EL (cell line): ENCODE measurements at regions not wholly inside any gene's neighbourhood (a gene's known extent, or its start where the extent isn't known, plus 50 kb on each side); places are given as distances from the start of the nearest gene placed in this dataset.
"Not testable (repeated sequence)": the region's sequence is repeated elsewhere in the genome, so short reads cannot be mapped to it uniquely, and the experiment has no call there.

Source experiments
- DNase-seq: peaks from one replicate; pipeline ENCODE4 v3.0.0-alpha.2; 2016

DNA sequence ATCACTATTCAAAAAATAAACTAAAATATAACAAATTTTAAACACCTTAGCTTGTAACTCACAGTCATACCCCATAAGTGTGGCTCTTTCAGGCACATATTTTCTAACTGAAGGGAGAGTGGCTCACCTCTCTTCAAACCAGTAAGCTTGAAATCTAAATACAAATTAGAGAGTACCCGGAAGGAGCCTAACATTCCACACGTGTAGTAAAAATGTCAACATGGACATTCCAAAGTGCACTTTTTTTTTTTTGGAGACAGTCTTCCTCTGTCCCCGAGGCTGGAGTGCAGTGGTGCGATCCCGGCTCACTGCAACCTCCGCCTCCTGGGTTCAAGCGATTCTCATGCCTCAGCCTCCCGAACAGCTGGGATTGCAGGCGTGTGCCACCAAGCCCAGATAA, 275.6 kb upstream of the ADGRL2 start:
- no peak for DNase-seq

DNA sequence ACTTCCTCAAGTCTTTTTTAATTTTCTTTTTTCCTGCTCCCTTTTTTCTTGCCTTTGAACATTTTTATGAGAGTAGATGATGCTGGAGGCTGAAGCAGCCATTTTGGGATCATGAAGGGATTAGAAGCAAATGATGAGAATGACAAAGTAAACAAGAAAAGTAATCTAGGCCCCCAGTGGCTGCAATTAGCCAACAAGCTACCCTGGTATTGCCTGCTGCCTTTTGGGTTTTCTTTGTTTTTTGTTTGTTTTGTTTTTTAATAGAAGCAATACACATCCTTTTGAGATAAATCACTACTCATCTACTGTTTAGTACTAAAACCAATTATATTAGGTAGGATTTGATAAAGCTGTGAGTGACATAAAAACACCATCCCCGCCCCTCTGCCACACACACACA, 280.7 kb upstream of the ADGRL2 start:
- no peak for DNase-seq

DNA sequence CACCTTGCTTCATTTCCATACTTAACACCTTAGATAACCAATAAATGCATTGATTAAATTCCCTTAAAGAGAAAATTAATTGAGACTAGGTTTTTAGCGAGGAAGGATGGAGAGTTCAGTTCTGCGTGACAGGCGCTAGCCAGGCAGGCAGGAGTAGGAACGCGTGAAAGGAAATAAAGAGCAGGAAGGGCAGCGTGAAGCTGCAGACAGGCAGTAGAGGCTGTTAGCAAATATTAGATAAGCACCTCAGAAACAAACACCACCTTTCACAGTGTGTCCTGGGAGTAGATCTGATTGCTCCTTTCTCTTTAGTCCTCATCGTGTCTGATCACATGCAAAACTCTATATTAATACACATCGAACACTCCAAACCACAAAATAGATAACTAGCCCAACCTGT, 282.7 kb upstream of the ADGRL2 start:
- no peak for DNase-seq

DNA sequence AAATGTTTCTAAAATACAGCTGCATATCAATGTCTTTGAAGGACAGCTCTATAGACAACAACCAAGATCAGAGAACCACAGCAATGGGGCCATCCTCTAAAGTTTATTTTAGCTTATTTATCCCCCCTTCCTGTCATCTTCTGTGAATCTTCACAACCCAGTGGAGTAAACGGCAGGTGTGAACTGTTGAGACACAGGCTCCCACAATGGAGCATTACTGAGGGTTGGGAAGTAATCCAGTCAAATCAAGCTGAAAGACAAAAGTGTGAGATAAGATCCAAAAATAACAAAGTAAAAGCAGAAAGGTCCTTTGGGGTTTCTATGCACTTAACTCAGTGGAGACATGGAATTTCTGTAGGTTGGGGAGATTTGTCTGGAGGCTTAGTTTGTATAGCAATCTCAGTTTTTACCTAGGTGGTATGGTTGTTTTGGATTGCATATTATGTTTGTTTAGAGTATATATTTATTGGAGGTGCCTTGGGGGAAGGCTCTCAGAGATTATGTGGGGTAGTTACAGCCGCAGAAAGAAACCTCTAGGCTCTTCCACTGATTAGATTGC, 286.9 kb upstream of the ADGRL2 start:
- DNase-seq, result no peak

DNA sequence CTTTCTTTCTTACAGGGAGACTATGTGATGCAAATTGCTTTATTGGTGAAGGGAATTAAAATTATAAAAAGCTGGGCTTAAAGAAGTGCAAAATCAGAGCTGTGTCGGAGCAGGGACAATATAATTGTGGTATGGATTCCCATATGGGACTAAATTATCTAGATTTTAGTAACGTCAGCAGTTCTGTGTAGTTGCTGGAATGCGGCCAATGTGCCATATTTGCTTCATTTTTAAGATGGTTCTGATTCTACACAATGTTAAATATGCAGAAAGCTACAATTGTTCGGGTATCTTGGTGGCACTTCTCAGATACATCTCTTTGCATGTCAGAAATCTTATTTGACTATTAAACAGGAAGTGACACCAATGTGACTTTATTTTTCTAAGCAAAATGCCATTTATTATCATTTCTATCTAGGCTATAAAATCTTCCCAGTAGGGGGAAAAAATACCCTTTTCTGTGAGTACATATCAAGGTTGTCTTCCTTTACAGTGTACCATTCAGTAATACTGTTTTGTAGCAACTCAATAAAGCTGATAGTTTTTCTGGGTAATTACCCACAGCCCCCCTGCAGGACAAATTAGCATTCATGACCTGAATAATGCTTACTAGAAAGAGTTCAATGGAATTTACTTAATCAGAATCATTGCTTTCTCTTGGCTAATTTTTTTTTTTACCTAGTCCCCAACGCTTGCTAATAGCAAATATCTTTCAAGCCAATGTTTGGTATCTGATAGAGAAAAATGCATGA, 288.3 kb upstream of the ADGRL2 start:
- no peak for DNase-seq

DNA sequence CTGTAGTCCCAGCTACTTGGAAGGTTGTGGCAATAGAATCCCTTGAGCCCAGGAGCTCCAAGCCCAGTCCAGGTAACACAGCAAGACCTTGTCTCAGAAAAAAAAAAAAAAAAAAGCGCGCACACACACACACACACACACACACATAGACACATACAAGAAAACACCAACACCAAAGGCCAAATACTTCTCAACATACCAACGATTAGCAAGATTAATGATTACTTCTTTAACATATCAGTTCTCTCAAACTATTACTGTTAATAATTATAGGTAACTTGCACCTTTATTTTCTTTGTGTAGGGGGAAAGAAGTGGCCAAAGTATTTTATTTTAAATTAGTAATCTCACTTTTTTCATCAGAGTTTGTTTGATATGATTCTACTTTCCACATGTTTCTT, 289.5 kb upstream of the ADGRL2 start:
- no peak for DNase-seq

DNA sequence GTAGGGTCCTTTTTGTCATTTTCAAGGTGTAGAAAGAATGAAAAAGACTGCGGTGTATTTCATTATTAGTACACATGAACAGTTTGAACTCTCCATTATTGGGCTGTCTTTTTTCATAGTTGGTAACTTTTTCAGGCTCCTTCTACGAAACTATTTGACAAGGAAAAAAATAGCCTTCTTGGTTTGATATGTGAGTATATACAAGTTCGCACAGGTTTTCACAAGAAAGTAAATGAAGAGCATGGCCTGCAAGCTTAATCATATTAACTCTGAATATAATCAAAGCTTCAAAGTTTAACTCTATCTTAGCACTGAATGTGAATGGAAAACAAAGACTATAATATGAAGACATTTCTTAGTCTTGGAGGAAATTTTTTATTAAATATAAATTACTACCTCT, 290.0 kb upstream of the ADGRL2 start:
- no peak for DNase-seq

DNA sequence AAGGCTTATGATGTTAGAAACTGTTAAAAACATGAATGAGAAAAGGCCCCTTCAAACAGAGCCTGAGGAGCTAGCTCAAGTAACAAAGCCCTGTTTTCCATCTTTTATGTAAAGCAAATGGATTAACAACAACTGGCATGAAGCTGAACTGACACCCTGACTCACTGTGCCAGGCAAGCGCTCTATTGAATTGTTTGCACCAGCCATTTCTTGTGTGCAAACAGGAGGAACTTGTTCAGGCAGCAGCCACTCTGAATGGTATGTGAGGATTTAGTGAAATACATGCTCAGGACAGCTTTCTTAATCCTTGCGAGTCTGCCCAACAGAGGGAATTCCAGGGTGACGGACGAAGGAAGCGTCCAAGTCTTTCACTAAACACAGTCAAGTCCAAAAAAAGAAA, 291.1 kb upstream of the ADGRL2 start:
- DNase-seq, result no peak

DNA sequence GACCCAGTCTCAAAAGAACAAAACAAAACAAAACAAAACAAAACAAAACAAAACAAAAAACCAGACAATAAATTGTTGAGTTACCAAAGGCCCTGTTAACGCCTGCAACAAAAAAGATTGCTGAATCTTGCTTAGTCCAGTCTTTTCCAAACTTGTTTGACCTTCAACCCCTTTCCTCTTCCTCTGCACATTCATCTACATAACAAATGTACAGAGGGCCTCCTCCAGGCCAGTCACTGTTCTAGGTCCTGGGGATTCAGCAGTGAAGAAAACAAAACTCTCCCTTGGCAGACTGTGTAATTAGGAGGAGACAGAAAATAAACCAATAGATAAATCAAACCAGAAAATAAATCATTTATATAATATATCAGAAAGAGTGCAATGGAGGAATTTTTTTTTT, 294.0 kb upstream of the ADGRL2 start:
- no peak for DNase-seq

DNA sequence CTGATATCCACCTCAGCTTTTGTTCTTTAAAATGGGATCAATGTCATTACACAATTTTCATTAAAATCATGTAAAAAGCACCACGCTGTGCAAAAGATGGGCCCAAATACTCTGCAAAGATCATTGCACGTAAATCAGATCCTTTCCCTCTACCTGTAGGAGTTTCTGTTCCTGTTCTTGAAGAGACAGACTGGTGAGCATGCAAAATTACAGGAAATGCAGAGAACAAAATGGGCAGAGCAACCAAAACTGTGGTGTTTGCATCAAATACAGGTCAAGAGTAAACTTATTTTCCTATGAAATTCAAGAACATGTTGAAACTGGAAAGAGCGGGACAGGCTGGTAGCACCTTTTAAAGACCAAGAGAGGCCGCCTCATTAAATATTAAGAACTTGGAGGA, 294.9 kb upstream of the ADGRL2 start:
- no peak for DNase-seq

DNA sequence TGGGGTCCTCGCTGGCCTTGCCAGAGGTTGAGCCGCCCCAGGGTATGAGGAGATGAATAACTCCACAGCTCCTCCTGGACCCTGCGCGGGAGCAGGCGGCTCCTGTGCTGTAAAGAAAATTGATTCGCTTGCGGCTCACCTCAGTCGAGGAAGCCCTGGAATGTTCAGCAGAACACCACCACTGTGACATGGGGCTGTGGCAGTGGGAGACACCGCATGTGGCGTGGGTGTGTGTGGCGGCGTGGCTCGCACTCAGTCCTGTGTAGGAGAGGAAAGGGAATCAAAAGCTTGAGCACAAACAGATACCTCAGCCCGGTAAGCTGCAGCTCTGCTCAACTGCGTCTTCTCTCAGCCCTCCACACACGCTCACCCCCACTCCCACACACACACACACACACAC, 295.9 kb upstream of the ADGRL2 start:
- DNase-seq, result not testable (repeated sequence)

DNA sequence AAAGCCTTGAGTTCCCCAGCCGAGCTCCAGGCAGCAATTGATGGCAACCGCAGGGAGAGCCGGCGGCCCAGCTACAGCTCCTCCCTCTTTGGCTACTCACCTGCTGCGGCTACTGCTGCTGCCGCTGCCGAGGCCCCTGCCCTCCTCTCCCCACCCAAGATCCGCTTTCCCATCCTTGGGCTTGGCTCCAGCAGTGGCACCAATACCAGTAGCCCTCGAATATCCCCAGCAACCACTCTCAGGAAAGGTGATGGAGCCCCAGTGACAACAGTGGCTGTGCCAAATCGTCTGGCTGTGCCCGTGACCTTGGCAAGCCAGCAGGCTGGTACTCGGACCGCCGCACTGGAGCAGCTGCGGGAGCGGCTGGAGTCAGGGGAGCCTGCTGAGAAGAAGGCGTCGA, 298.0 kb upstream of the ADGRL2 start:
- DNase-seq, result not testable (repeated sequence)

DNA sequence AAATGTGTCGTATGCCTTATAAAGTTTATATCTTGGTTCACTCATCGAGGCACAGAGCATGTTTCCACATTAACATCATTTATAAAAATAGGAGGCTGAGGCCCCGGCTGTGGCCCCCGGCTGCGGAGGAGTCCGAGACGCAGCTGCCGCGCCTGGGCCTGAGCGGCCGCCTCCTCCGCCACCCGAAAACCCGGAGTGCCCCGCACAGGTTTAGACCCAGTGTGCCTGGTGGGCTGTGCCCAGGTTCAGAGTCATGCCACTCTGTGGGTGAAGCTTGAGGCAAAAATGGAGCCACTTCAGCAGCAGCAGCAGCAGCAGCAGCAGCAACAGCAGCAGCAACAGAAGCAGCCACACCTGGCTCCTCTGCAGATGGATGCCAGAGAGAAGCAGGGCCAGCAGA, 299.2 kb upstream of the ADGRL2 start:
- DNase-seq, result not testable (repeated sequence)

DNA sequence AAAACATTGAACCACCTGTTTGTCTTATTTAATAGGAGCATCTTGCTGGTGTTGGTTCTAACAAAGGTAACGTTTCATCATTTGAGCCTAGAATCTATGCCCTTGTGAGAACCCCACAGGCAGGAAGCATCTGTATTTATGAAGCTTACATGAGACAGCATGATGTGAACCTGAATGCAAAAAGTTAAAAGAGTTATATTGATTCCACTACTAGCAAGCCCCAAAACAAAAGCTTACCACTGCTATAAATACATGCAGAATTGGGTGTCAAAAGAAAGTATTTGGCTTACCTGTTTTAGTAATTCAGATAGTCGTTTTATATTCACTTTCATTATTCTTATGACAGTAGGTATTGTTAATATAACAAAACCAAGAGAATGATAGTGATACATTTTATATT, 301.2 kb upstream of the ADGRL2 start:
- DNase-seq, result no peak

DNA sequence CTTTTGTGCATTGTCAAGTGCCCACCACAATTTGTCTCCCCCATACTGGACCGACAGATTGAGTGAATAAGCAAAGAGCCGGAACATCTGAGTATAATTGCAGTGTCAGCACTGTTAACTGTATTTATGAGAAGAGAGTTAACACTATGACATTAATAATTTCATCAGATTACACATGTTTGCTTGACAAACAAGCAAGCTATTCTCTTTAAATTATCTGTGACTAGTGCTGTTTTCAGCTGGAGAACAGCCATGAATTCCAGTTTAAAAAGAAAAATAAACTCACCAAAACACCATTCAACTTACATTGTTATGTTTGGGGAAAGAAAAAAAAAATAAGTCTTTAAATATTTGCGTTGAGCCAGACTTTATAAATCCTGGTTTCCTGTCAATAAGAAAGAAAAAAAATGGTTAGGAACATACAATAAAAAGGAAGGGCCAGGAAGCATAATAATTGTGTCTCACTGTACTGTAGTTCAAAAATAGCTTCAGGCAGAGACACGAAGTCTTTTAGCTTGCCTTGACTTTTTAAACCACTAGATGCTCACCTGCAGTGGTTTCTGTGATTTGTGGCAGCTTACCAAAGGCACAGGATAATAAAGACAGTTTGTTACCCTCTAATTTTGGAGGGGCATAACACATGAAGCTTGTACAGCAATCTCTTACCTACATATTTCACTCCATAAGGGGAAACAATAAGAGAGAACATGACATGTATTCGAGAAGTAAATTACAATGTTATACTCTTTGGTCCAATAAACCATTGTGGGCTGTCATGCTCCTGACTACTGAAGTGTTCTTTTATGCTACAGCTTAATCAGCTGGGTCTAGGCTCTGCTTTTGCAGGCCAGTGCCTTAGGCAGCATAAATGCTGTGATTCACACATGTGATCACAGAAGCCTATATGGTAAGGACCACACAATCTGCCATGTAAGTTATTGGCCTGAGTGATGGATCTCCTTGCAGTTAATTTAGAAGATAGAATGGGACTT, 302.0 kb upstream of the ADGRL2 start:
- no peak for DNase-seq

DNA sequence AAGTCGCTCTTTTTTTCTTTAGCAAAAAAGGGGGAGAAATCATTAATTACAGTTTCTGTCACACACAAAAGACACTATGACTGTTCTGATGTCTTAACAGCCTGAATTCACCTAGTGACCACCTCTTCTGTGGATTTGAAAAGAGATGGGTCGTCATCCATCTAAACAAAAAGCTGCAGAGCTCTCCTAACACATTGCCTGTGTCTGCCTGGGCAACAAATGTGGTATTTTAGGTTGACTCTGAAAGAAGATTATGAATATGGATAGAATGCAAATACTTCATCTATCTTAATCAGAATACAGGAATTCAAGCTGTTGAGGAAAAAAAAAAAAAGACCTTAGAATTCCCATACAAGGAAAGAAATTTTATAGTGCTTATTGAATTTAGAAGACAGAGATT, 304.4 kb upstream of the ADGRL2 start:
- no peak for DNase-seq

DNA sequence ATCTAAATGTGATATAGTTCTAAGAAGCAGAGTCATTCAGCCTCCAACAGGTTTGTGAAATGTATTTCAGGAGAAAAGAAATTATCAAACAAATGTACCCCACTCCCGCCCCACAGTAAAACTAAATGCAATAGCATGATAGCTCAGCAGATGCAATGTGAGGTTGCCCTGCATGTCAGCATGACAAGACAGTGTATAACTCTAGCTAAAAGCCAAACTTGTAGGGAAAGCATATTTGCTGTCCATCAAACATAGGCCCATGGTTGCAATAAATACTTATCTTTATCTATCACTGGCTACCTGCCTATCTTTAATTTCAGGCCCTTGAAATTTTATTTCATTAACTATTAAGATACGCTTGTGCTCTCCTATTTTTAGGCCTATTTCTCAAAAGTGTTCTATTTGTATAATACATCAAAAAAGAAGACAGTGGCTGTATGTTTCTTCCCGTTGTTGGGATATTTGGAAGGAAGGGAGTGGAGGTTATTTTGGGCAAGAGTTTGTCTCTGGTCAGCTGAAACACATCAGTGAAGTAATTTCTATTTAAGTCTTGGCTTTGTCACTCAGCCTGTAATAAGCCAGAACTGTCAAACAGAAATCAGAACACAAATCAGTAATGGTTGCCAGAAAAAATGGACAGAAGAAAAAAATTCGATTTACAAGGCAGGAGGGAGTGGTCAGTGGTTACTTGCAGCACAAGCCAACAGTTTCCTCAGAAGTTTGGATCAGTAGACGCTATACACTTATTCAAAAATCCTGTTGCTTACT, 307.4 kb upstream of the ADGRL2 start:
- no peak for DNase-seq

DNA sequence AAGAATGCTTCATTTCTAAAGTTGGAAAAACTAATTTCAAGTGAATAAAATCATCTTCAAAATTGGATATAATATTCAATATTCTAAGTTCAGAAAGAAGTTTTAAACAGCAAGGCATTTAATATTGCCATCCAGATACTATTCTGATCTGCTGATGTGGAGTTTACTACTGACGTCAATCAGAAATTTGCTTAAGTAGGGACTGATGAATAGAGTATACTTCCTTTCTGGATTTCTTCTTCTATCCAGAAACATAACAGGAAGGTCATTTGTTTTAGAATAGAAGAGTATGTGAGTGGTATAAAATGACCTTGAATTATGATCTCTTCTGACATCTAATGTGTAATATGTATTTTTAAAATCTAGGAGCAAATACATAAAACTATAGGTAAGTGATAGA, 308.1 kb upstream of the ADGRL2 start:
- DNase-seq, result no peak

DNA sequence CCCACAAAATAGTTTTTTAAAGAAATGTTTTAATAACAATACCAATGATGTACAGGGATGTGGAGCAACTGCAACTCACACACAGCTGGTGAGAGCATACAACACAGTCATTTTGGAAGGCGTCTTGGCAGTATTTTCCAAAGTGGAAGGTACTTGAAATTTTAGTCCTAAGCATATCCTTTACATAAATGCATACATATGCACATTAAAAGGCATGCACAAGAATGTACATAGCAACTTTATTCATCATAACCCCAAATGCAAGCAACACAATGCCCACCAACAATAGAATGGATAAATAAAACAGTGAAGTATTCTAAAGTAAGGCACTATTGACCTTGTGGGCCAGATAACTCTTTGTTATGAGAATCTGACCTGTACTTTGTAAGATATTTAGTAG, 310.1 kb upstream of the ADGRL2 start:
- no peak for DNase-seq

DNA sequence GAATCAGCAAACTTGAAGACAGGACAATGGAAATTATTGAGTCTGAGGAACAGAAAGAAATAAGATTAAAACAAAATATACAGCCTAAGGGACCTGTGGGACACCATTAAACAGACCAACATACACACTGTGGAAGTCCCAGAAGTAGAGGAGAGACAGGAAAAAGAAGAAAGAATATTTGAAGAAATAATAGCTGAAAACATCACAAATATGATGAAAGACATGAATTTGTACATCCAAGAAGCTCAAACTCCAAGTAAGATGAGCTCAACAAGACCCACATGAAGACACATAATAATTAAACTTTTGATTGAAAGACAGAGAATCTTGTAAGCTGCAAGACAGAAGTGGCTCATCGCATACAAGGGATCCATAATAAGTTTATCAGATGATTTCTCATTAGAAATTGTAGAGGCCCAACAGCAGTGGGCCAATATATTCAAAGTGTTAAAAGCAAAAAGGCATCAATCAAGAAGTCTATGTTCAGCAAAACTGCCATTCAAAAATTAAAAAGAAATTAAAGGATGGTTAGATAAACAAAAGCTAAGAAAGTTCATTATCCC, 311.3 kb upstream of the ADGRL2 start:
- no peak for DNase-seq

DNA sequence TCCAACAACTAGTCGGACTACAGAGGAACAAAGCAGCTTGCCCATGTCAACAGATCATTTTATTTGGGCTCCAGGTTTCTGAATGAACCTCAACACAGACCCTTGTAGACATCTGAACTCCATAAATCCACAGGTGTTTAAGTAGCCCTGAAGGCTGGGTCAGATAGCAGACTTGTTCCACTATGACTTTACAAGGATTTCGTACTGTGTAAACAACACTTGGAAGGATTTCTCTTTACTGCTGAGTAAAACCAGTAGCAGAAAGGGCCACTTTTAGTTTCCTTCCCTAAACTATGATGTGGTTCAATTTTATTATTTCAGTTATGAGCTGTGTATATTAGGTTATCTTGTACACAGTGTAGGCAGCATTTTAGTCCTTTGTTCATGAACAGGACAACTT, 316.4 kb upstream of the ADGRL2 start:
- DNase-seq, result no peak

DNA sequence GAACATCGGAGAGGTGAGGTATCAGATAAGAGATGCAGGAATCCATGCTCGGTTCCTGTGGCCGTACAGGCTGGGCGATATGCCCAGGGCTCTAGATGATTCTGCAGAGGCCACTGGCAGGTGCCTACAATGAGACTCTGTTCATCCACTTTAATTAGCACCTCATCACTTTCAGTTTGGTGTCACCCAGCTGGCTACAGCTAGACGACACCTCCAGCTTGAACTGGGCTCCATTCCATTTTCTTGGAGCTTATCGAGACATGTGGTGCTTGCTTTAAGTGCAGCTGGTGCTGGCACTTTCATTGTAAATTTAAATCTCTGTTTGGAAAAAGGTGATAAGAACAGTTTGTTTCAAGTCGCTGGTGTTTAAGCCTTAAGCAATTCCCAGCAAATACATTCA, 322.5 kb upstream of the ADGRL2 start:
- peak; percentile 1 for DNase-seq

DNA sequence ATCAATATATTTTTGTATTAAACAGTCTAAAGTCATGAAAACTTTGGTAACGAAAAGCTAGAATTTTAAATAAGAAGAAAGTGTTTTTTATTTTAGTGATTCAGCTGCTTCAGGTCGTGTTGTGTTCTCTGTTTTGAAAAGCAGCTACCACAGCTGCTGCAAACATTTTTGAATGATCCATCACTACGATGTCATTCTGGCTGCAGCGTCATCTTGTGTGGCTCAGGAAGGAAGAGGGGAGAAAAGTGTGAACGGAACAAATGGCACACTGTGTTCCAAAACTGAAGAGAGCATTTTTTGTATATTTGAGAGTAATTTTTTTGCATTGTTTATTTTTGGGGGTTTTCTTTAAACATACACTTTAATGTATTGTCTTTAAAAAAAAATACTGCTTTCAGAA, 323.0 kb upstream of the ADGRL2 start:
- DNase-seq, result peak; percentile 17
